Stomach smooth muscle (tissue), 2 donors: ENCODE measurements at regions not wholly inside any gene's neighbourhood (a gene's known extent, or its start where the extent isn't known, plus 50 kb on each side); places are given as distances from the start of the nearest gene placed in this dataset.

Experiments
- H3K27ac ChIP-seq: one replicate; pipeline ENCODE4 v1.7.0; 2013; ENCODE audit warnings: mild to moderate bottlenecking, low read length, inconsistent platforms
- H3K27me3 ChIP-seq, 2 donors: one replicate each; pipeline ENCODE4 v1.7.0; 2013; ENCODE audit warnings: low read length in 2 of 2; ENCODE audit not compliant: insufficient read depth in 2 of 2, control insufficient read depth in 1 of 2
- H3K36me3 ChIP-seq, 2 donors: one replicate each; pipeline ENCODE4 v1.7.0; 2013; ENCODE audit warnings: low read length in 2 of 2; ENCODE audit not compliant: control insufficient read depth in 2 of 2, insufficient read depth in 2 of 2
- H3K4me1 ChIP-seq: one replicate; pipeline ENCODE4 v1.7.0; 2013; ENCODE audit warnings: low read length; ENCODE audit not compliant: control insufficient read depth, insufficient read depth
- H3K4me3 ChIP-seq, 2 donors: one replicate each; pipeline ENCODE4 v1.7.0; 2013; ENCODE audit warnings: low read length in 2 of 2
- H3K9ac ChIP-seq, 2 donors: one replicate each; pipeline ENCODE4 v1.7.0; 2013; ENCODE audit warnings: low read length in 2 of 2, mild to moderate bottlenecking in 1 of 2
- H3K9me3 ChIP-seq, 2 donors: one replicate each; pipeline ENCODE4 v1.7.0; 2013; ENCODE audit warnings: low read length in 2 of 2; ENCODE audit not compliant: control insufficient read depth in 2 of 2
- donor health status: healthy.
- donor health status: Pancreatic carcinoma.

- Histone ChIP-seq H3K27me3 (no peaks in the 10 kb centered on the region), H3K36me3 (no peaks in the 10 kb centered on the region), H3K9me3 (peaks cover 0 to 3% of the 10 kb centered on the region in 2 donors), H3K27ac (no peak overlapping the region), H3K4me1 (no peaks in the 10 kb centered on the region), H3K4me3 (no peak overlapping the region), H3K9ac (no peak overlapping the region)
Measured at GRCh38 chr2:2939078-2939795, 438.4 kb downstream of the EIPR1 start.

- H3K4me1 ChIP-seq = no peaks in the 10 kb centered on the region
- H3K4me3 ChIP-seq = no peak overlapping the region
- no peak overlapping the region for H3K9ac ChIP-seq
- H3K27me3 ChIP-seq = no peaks in the 10 kb centered on the region
- no peak overlapping the region for H3K27ac ChIP-seq
- H3K36me3 ChIP-seq = no peaks in the 10 kb centered on the region
- no peaks in the 10 kb centered on the region for H3K9me3 ChIP-seq
Measured at GRCh38 chr2:2938481-2938880, 439.1 kb downstream of the EIPR1 start.

- no peak overlapping the region for H3K27ac ChIP-seq
- H3K4me1 ChIP-seq = no peaks in the 10 kb centered on the region
- H3K27me3 ChIP-seq = no peaks in the 10 kb centered on the region
- H3K9ac ChIP-seq = no peak overlapping the region
- no peak overlapping the region for H3K4me3 ChIP-seq
- H3K9me3 ChIP-seq = no peaks in the 10 kb centered on the region
- H3K36me3 ChIP-seq = no peaks in the 10 kb centered on the region
Measured at GRCh38 chr2:2935445-2936149, 442.0 kb downstream of the EIPR1 start.

GRCh38 chr2:2933426-2933825 is 444.2 kb downstream of the EIPR1 start:
- no peaks in the 10 kb centered on the region for H3K4me1 ChIP-seq
- H3K27ac ChIP-seq = no peak overlapping the region
- H3K4me3 ChIP-seq = no peak overlapping the region
- peaks cover 0 to 10% of the 10 kb centered on the region in 2 donors for H3K9me3 ChIP-seq
- H3K36me3 ChIP-seq = no peaks in the 10 kb centered on the region
- H3K27me3 ChIP-seq = no peaks in the 10 kb centered on the region
- no peak overlapping the region for H3K9ac ChIP-seq

GRCh38 chr2:2932692-2933305 is 444.8 kb downstream of the EIPR1 start:
- H3K9me3 ChIP-seq = peaks cover 0 to 10% of the 10 kb centered on the region in 2 donors
- H3K9ac ChIP-seq = no peak overlapping the region
- no peaks in the 10 kb centered on the region for H3K36me3 ChIP-seq
- H3K27ac ChIP-seq = no peak overlapping the region
- no peaks in the 10 kb centered on the region for H3K4me1 ChIP-seq
- H3K27me3 ChIP-seq = no peaks in the 10 kb centered on the region
- H3K4me3 ChIP-seq = no peak overlapping the region

- no peaks in the 10 kb centered on the region for H3K27me3 ChIP-seq
- no peak overlapping the region for H3K4me3 ChIP-seq
- H3K9ac ChIP-seq = no peak overlapping the region
Measured at GRCh38 chr2:2932189-2932588, 445.4 kb downstream of the EIPR1 start.

GRCh38 chr2:2931318-2932075 is 446.1 kb downstream of the EIPR1 start:
- H3K27ac ChIP-seq = no peak overlapping the region
- no peak overlapping the region for H3K9ac ChIP-seq
- no peaks in the 10 kb centered on the region for H3K27me3 ChIP-seq
- H3K9me3 ChIP-seq = peaks cover 0 to 10% of the 10 kb centered on the region in 2 donors
- no peaks in the 10 kb centered on the region for H3K4me1 ChIP-seq
- H3K36me3 ChIP-seq = no peaks in the 10 kb centered on the region
- H3K4me3 ChIP-seq = no peak overlapping the region

More at GRCh38 chr2:2932189-2932588, 445.4 kb downstream of the EIPR1 start:
- Histone ChIP-seq H3K4me1 (no peaks in the 10 kb centered on the region), H3K9me3 (peaks cover 0 to 10% of the 10 kb centered on the region in 2 donors), H3K27ac (no peak overlapping the region), H3K36me3 (no peaks in the 10 kb centered on the region)

GRCh38 chr2:2930841-2931240 is 446.8 kb downstream of the EIPR1 start:
- Histone ChIP-seq H3K27me3 (no peaks in the 10 kb centered on the region), H3K4me1 (no peaks in the 10 kb centered on the region), H3K36me3 (no peaks in the 10 kb centered on the region), H3K9ac (no peak overlapping the region), H3K9me3 (peaks cover 0 to 10% of the 10 kb centered on the region in 2 donors), H3K4me3 (no peak overlapping the region), H3K27ac (no peak overlapping the region)

GRCh38 chr2:2926858-2927175 is 450.8 kb downstream of the EIPR1 start:
- Histone ChIP-seq H3K9ac (no peak overlapping the region), H3K36me3 (no peaks in the 10 kb centered on the region), H3K9me3 (peaks cover 0 to 13% of the 10 kb centered on the region in 2 donors), H3K4me1 (no peaks in the 10 kb centered on the region), H3K4me3 (no peak overlapping the region), H3K27me3 (no peaks in the 10 kb centered on the region), H3K27ac (no peak overlapping the region)

GRCh38 chr2:2926009-2926857 is 451.4 kb downstream of the EIPR1 start:
- no peaks in the 10 kb centered on the region for H3K4me1 ChIP-seq
- H3K9ac ChIP-seq = no peak overlapping the region
- no peaks in the 10 kb centered on the region for H3K27me3 ChIP-seq
- H3K27ac ChIP-seq = no peak overlapping the region
- H3K9me3 ChIP-seq = peaks cover 0 to 13% of the 10 kb centered on the region in 2 donors
- no peaks in the 10 kb centered on the region for H3K36me3 ChIP-seq
- no peak overlapping the region for H3K4me3 ChIP-seq
